ENCODE measurements at regions not wholly inside any gene's neighbourhood (a gene's known extent, or its start where the extent isn't known, plus 50 kb on each side); places are given as distances from the start of the nearest gene placed in this dataset.

- TF ChIP-seq SUZ12 (IDR thresholded peaks at IDR 0.05; ENCODE audit: extremely low read depth, insufficient read depth, insufficient read length), result no peak
- no peak for TF ChIP-seq YY1 (IDR thresholded peaks at IDR 0.05; ENCODE audit: insufficient read depth, insufficient read length)
Observed at GRCh38 chr12:4115570-4115969, 158.0 kb upstream of the CCND2 start.
